OCI-LY7 (cell line): ENCODE measurements at regions not wholly inside any gene's neighbourhood (a gene's known extent, or its start where the extent isn't known, plus 50 kb on each side); places are given as distances from the start of the nearest gene placed in this dataset.

Experiments
- CTCF ChIP-seq: fragments of 200-600 bp; sonication (generic); conservative IDR thresholded peaks from 2 replicates; pipeline ENCODE4 v1.5.1; 2014; ENCODE audit warnings: mild to moderate bottlenecking, antibody characterized with exemption, low read length, moderate library complexity, mixed read lengths
- EZH2phosphoT487 ChIP-seq: fragments of 200-600 bp; sonication (generic); IDR thresholded peaks from 2 replicates; pipeline ENCODE4 v1.6.1; 2018; ENCODE audit warnings: low read depth, borderline replicate concordance, mild to moderate bottlenecking, mixed run types, antibody characterized with exemption, low read length, moderate library complexity, mixed read lengths

GRCh38 chr13:76123548-76123947 lies 487.4 kb downstream of the LMO7 start:
- TF ChIP-seq CTCF (no peak), EZH2phosphoT487 (no peak)
